ENCODE measurements at regions not wholly inside any gene's neighbourhood (a gene's known extent, or its start where the extent isn't known, plus 50 kb on each side); places are given as distances from the start of the nearest gene placed in this dataset.

DNA sequence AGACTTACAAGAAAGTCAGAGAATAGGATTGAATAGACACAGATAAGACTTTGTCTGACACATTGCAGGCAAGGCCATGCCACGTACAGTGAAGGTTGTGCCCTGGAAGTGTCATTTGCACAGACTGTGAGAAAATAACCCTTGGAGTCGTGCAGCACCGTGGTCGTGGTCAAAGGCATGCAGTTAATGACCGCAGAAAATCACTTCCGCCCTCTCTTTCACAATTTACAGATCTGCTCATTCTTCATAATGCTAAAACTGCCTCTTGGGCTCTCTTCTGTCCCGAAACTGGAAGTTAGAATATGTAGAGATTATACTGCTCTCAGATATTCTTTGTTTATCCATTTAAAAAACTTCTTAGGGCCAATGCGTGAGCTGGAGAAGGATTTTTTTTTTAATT is 73.2 kb upstream of the CTXND1 start:
- no peak for TF ChIP-seq YY1 (IDR thresholded peaks at IDR 0.05; ENCODE audit: low read depth)
- no peak for TF ChIP-seq TAF1 (IDR thresholded peaks at IDR 0.05; ENCODE audit: low read depth)
- TF ChIP-seq FOXM1 (IDR thresholded peaks at IDR 0.05; ENCODE audit: borderline replicate concordance, low read depth) = no peak
- no peak for TF ChIP-seq ZBTB7A (IDR thresholded peaks at IDR 0.05; ENCODE audit: low read depth)
- TF ChIP-seq EP300 (IDR thresholded peaks at IDR 0.05; ENCODE audit: borderline replicate concordance) = no peak
- TF ChIP-seq NFIC (IDR thresholded peaks at IDR 0.05) = no peak
- TF ChIP-seq, protein P1, sequence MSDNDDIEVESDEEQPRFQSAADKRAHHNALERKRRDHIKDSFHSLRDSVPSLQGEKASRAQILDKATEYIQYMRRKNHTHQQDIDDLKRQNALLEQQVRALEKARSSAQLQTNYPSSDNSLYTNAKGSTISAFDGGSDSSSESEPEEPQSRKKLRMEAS (IDR thresholded peaks at IDR 0.05) = no peak
- no peak for TF ChIP-seq TCF12 (IDR thresholded peaks at IDR 0.05; ENCODE audit: low read depth)
- no peak for TF ChIP-seq TEAD4 (IDR thresholded peaks at IDR 0.05)
- TF ChIP-seq CEBPB (IDR thresholded peaks at IDR 0.05) = no peak
- TF ChIP-seq, protein P2, sequence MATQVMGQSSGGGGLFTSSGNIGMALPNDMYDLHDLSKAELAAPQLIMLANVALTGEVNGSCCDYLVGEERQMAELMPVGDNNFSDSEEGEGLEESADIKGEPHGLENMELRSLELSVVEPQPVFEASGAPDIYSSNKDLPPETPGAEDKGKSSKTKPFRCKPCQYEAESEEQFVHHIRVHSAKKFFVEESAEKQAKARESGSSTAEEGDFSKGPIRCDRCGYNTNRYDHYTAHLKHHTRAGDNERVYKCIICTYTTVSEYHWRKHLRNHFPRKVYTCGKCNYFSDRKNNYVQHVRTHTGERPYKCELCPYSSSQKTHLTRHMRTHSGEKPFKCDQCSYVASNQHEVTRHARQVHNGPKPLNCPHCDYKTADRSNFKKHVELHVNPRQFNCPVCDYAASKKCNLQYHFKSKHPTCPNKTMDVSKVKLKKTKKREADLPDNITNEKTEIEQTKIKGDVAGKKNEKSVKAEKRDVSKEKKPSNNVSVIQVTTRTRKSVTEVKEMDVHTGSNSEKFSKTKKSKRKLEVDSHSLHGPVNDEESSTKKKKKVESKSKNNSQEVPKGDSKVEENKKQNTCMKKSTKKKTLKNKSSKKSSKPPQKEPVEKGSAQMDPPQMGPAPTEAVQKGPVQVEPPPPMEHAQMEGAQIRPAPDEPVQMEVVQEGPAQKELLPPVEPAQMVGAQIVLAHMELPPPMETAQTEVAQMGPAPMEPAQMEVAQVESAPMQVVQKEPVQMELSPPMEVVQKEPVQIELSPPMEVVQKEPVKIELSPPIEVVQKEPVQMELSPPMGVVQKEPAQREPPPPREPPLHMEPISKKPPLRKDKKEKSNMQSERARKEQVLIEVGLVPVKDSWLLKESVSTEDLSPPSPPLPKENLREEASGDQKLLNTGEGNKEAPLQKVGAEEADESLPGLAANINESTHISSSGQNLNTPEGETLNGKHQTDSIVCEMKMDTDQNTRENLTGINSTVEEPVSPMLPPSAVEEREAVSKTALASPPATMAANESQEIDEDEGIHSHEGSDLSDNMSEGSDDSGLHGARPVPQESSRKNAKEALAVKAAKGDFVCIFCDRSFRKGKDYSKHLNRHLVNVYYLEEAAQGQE (IDR thresholded peaks at IDR 0.05; ENCODE audit: low read depth) = no peak
- TF ChIP-seq, protein P3, sequence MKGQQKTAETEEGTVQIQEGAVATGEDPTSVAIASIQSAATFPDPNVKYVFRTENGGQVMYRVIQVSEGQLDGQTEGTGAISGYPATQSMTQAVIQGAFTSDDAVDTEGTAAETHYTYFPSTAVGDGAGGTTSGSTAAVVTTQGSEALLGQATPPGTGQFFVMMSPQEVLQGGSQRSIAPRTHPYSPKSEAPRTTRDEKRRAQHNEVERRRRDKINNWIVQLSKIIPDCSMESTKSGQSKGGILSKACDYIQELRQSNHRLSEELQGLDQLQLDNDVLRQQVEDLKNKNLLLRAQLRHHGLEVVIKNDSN (IDR thresholded peaks at IDR 0.05) = no peak
